ENCODE measurements at regions not wholly inside any gene's neighbourhood (a gene's known extent, or its start where the extent isn't known, plus 50 kb on each side); places are given as distances from the start of the nearest gene placed in this dataset.
"Not testable (repeated sequence)": the region's sequence is repeated elsewhere in the genome, so short reads cannot be mapped to it uniquely, and the experiment has no call there.

DNA sequence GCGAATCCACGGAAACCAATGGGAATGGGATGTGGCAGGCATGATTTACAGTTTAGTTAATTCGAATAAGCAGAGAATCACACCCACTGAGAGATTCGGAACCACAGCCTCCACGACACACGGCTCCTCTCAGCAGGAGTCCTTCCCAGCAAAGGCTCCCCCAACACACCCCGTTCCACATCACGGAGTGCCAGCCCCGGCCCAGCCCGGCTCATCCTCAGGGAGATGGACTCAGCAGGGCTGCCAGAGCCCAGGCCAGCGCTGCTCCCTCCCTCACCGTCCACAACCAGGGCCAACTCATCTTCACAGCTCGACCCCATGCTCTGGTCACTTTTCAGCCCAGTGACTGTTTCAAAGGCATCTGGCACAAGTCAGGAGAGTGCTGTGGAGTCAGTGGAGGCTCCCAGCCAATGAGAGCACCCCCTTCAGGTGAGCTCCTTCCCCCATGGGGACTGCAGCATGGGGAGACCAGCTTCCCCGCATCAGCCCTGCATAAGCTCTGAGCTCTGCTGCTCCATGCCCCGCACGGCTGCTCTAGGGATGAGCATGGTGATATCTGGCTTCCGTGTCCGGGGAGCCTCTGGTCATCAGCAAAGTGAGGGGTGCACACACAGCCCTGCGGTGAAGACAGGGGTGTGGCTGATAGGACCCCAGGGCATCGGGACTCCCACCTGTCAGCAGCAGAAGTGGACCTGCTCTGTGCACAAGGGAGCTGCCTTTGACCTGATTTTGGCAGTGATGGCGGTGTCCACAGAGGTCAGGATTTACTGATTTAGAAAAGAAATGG is 238.8 kb upstream of the SFSWAP start:
- no peak overlapping the region for H3K27ac ChIP-seq (ENCODE audit: low read depth, low read length)
- no peaks in the 10 kb centered on the region for H3K36me3 ChIP-seq (ENCODE audit: insufficient read depth, low read length)
- H3K27ac Mint-ChIP-seq = no peak overlapping the region
- ChIA-PET CTCF (ENCODE audit: partially characterized antibody) (no interaction called here), POLR2A (ENCODE audit: partially characterized antibody) (no interaction called here)
- no peaks in the 10 kb centered on the region for H3K9me3 Mint-ChIP-seq
- no peak for DNase-seq
- H3K4me1 Mint-ChIP-seq = peaks cover 0 to 14% (median 5%) of the 10 kb centered on the region in 4 donors
- no peaks in the 10 kb centered on the region for H3K9me3 ChIP-seq (ENCODE audit: control insufficient read depth in 1 of 2, low read length in 2 of 2)
- no peaks in the 10 kb centered on the region for H3K27me3 ChIP-seq (ENCODE audit: insufficient read depth, low read length)
- no peak overlapping the region for H3K4me3 Mint-ChIP-seq
- H3K4me1 ChIP-seq (ENCODE audit: insufficient read depth, low read length) = no peaks in the 10 kb centered on the region
- H3K4me3 ChIP-seq (ENCODE audit: low read length in 2 of 2) = no peak overlapping the region
- intact Hi-C loops (cut with micrococcal nuclease) = no loop called here
- H3K27me3 Mint-ChIP-seq = peaks cover 0 to 5% of the 10 kb centered on the region in 2 donors
- H3K36me3 Mint-ChIP-seq = no peaks in the 10 kb centered on the region

DNA sequence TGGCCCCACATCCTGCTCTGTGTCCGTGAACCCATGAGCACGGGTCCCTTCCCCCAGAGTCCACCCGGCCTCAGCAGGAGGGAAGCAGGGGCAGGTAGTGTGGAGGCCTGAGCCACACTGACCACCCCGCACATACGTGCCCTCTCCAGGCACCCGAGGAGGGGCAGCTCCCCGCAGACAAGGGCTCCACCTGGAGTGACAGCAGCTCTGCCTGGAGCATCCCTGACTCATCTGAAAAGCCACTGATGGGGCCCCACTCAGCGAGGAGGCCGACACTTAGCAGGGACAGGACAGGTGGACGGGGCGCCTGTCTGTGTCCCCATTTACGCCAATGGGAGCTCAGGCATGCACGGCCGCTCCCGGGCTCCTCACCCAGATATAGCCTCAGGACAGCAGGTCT is 237.6 kb upstream of the SFSWAP start:
- Mint-ChIP-seq H3K4me3 (no peak overlapping the region), H3K4me1 (peaks cover 0 to 14% (median 5%) of the 10 kb centered on the region in 4 donors), H3K27ac (no peak overlapping the region), H3K9me3 (peaks cover 0 to under 1% (median 0%) of the 10 kb centered on the region in 8 donors), H3K36me3 (no peaks in the 10 kb centered on the region), H3K27me3 (peaks cover 0 to 5% of the 10 kb centered on the region in 2 donors)
- intact Hi-C loops (cut with micrococcal nuclease) = no loop called here
- no peaks in the 10 kb centered on the region for H3K9me3 ChIP-seq (ENCODE audit: control insufficient read depth in 1 of 2, low read length in 2 of 2)
- no peak overlapping the region for H3K4me3 ChIP-seq (ENCODE audit: low read length in 2 of 2)
- CTCF ChIA-PET (ENCODE audit: partially characterized antibody) = no interaction called here
- POLR2A ChIA-PET (ENCODE audit: partially characterized antibody) = no interaction called here
- no peak for DNase-seq
- H3K27ac ChIP-seq (ENCODE audit: low read depth, low read length) = no peak overlapping the region
- no peaks in the 10 kb centered on the region for H3K27me3 ChIP-seq (ENCODE audit: insufficient read depth, low read length)
- no peaks in the 10 kb centered on the region for H3K4me1 ChIP-seq (ENCODE audit: insufficient read depth, low read length)
- H3K36me3 ChIP-seq (ENCODE audit: insufficient read depth, low read length) = no peaks in the 10 kb centered on the region

DNA sequence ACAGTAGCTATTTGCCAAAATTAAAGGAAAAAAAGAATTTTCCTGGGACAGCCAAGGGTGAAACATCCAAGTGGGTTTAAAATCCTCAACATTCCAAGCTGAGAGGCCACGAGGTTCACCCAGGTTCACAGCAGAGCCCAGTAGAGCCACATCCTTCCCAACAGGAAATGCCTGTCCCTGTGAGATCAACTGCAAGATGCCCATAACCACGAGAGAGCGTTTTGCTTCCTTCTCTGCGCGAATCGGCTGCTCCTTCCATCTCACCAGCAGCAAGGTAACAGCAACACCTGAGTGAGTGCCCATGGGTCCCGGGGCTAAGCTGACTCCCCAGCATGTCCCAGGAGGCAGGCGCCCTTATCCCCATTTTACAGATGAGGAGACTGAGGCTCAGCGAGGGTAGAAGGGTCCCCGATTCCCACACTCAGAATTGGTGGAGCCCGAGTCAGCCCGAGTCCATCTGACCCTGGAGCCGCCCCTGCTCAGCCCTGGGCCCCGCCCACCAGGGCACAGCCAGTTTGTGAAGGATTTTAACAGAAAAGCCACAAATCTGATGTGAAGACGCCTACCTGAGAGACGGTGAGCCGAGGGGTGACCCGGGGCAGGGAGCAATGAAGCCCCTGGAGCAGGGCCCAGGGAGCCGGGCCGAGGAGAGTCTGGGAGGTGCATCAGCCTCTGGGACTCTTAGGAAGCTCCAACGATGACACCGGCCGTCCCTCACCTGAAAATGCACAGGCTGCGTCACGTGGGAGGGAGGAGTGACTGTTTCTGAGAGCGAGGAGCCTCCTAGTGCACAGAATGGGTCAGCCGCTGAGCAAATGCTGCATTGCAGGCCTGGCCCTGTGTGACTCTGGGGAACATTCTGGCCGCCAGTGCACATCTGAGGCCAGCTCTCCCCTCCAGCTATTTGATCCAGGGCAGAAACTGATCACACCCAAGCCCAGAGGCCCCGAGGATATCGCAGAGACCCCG is 236.9 kb upstream of the SFSWAP start:
- no peaks in the 10 kb centered on the region for H3K27me3 ChIP-seq (ENCODE audit: insufficient read depth, low read length)
- no peak overlapping the region for H3K27ac Mint-ChIP-seq
- H3K36me3 ChIP-seq (ENCODE audit: insufficient read depth, low read length) = no peaks in the 10 kb centered on the region
- H3K4me3 Mint-ChIP-seq = peak overlapping the region in 1 of 8 donors; percentile 28
- H3K4me3 ChIP-seq (ENCODE audit: low read length in 2 of 2) = no peak overlapping the region
- H3K9me3 ChIP-seq (ENCODE audit: control insufficient read depth in 1 of 2, low read length in 2 of 2) = no peaks in the 10 kb centered on the region
- H3K36me3 Mint-ChIP-seq = no peaks in the 10 kb centered on the region
- intact Hi-C loops (cut with micrococcal nuclease) = no loop called here
- CTCF ChIA-PET (ENCODE audit: partially characterized antibody) = no interaction called here
- no peak overlapping the region for H3K27ac ChIP-seq (ENCODE audit: low read depth, low read length)
- peaks cover 0 to 2% (median 0%) of the 10 kb centered on the region in 8 donors for H3K9me3 Mint-ChIP-seq
- peaks cover 0 to 14% (median 5%) of the 10 kb centered on the region in 4 donors for H3K4me1 Mint-ChIP-seq
- peaks cover 0 to 5% of the 10 kb centered on the region in 2 donors for H3K27me3 Mint-ChIP-seq
- POLR2A ChIA-PET (ENCODE audit: partially characterized antibody) = no interaction called here
- no peak for DNase-seq
- H3K4me1 ChIP-seq (ENCODE audit: insufficient read depth, low read length) = no peaks in the 10 kb centered on the region

DNA sequence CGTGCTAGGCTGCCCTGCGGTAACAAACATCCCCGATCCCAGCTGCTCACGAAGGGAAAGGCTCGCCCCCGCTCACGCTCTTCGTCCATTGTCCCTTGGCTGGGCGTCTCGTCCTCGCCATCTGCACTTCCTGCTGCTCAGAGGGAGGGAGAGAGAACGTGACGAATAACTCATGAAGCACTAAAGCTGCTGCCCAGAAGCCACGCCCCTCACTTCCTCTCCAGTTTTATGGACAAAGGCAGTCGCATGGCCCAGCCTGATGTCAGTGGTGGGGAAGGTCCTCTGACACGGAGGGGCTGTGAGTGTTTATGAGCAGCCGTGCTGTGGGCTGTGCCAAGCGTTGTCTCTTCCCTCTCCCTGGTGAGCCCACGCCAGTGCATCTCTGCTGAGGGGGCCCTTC is 235.9 kb upstream of the SFSWAP start:
- H3K27me3 Mint-ChIP-seq; H3K9me3 ChIP-seq (ENCODE audit: control insufficient read depth in 1 of 2, low read length in 2 of 2); H3K4me3 ChIP-seq (ENCODE audit: low read length in 2 of 2); intact Hi-C loops (cut with micrococcal nuclease); H3K4me1 ChIP-seq (ENCODE audit: insufficient read depth, low read length); H3K36me3 Mint-ChIP-seq; H3K36me3 ChIP-seq (ENCODE audit: insufficient read depth, low read length); POLR2A ChIA-PET (ENCODE audit: partially characterized antibody); H3K27ac Mint-ChIP-seq; CTCF ChIA-PET (ENCODE audit: partially characterized antibody); H3K4me3 Mint-ChIP-seq; H3K27me3 ChIP-seq (ENCODE audit: insufficient read depth, low read length); H3K27ac ChIP-seq (ENCODE audit: low read depth, low read length); H3K9me3 Mint-ChIP-seq; DNase-seq: not testable (repeated sequence)
- H3K4me1 Mint-ChIP-seq = peaks cover 0 to 14% (median 5%) of the 10 kb centered on the region in 4 donors

DNA sequence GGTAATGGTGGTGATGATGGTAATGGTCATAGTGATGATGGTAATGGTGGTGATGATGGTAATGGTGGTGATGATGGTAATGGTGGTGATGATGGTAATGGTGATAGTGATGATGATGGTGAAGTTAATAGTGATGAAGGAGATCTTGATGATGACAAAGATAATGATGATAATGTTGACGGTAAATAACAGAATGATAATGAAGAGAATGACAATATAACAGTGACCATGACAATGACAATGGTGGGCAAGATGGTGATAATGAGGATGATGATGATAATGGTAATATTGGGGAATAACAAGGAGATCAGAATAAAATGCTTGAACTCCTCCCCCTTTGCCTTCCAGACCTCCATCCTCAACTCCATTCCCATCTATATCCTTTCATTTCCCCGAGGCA is 233.3 kb upstream of the SFSWAP start:
- Histone ChIP-seq H3K27me3 (ENCODE audit: insufficient read depth, low read length) (no peaks in the 10 kb centered on the region), H3K4me1 (ENCODE audit: insufficient read depth, low read length) (no peaks in the 10 kb centered on the region), H3K4me3 (ENCODE audit: low read length in 2 of 2) (no peak overlapping the region), H3K36me3 (ENCODE audit: insufficient read depth, low read length) (no peaks in the 10 kb centered on the region), H3K9me3 (ENCODE audit: control insufficient read depth in 1 of 2, low read length in 2 of 2) (no peaks in the 10 kb centered on the region), H3K27ac (ENCODE audit: low read depth, low read length) (no peak overlapping the region)
- Mint-ChIP-seq H3K27ac (no peak overlapping the region), H3K4me3 (no peak overlapping the region), H3K27me3 (peaks cover 0 to 6% of the 10 kb centered on the region in 2 donors), H3K9me3 (peaks cover 0 to 2% (median 0%) of the 10 kb centered on the region in 8 donors), H3K36me3 (no peaks in the 10 kb centered on the region), H3K4me1 (peaks cover 0 to 14% (median 5%) of the 10 kb centered on the region in 4 donors)
- intact Hi-C loops (cut with micrococcal nuclease) = no loop called here
- ChIA-PET POLR2A (ENCODE audit: partially characterized antibody) (no interaction called here), CTCF (ENCODE audit: partially characterized antibody) (no interaction called here)
- DNase-seq = no peak

DNA sequence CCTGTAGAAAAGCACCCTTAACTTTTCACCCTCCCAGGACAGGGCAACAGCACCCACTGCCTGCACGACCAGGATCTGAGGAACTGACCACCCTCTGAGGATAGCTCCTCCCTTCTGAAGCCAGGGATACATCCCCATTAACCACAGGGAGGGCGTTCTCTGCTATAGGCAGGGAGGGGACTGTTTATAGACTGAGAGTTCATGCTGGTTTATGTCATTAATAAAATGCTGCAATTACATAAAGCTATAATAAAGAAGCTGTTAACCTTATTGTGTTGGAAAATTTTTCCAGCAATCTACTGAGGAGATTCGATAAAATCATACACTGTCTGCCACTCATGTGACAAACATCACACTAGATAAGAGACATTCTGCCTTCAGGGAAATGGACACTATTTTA is 232.4 kb upstream of the SFSWAP start:
- Mint-ChIP-seq H3K36me3 (no peaks in the 10 kb centered on the region), H3K9me3 (peaks cover 0 to 2% (median 0%) of the 10 kb centered on the region in 8 donors), H3K27ac (no peak overlapping the region), H3K4me3 (no peak overlapping the region), H3K4me1 (peaks cover 0 to 11% (median 5%) of the 10 kb centered on the region in 4 donors), H3K27me3 (peaks cover 0 to 6% of the 10 kb centered on the region in 2 donors)
- POLR2A ChIA-PET (ENCODE audit: partially characterized antibody) = interaction anchor here (0.9 kb wide), 1 partner anchor 19 kb away, joined by 3 read pairs; no protein-coding TSS in a partner anchor
- Histone ChIP-seq H3K4me3 (ENCODE audit: low read length in 2 of 2) (no peak overlapping the region), H3K9me3 (ENCODE audit: control insufficient read depth in 1 of 2, low read length in 2 of 2) (no peaks in the 10 kb centered on the region), H3K27ac (ENCODE audit: low read depth, low read length) (no peak overlapping the region), H3K27me3 (ENCODE audit: insufficient read depth, low read length) (no peaks in the 10 kb centered on the region), H3K4me1 (ENCODE audit: insufficient read depth, low read length) (no peaks in the 10 kb centered on the region), H3K36me3 (ENCODE audit: insufficient read depth, low read length) (no peaks in the 10 kb centered on the region)
- DNase-seq = no peak
- CTCF ChIA-PET (ENCODE audit: partially characterized antibody) = no interaction called here
- intact Hi-C loops (cut with micrococcal nuclease) = no loop called here

DNA sequence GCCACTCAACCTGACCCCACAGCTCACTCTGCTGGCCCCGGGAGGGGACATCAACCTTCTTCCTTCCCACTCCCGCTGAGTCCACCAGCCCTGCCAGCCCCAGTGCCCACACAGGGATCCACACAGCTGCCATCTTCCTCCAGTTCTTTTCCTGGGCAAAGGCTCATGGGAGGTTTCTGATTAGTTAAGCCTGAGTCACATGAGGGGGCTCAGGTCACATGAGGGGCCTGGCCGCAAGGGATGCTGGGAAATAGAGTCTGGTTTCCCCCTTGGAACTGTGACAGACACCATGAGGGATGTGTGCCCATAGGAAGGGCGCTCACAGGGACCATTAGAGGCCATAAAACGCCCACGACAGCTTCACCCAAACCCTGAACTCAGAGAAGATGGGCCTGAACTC is 228.7 kb upstream of the SFSWAP start:
- intact Hi-C loops (cut with micrococcal nuclease) = no loop called here
- no peak for DNase-seq
- POLR2A ChIA-PET (ENCODE audit: partially characterized antibody) = no interaction called here
- H3K27ac ChIP-seq (ENCODE audit: low read depth, low read length) = no peak overlapping the region
- Mint-ChIP-seq H3K27ac (no peak overlapping the region), H3K4me3 (no peak overlapping the region), H3K36me3 (no peaks in the 10 kb centered on the region), H3K27me3 (peaks cover 0 to 4% of the 10 kb centered on the region in 2 donors), H3K4me1 (peaks cover 1 to 2% (median 2%) of the 10 kb centered on the region in 4 donors), H3K9me3 (peaks cover 0 to 2% (median 0%) of the 10 kb centered on the region in 8 donors)
- H3K36me3 ChIP-seq (ENCODE audit: insufficient read depth, low read length) = no peaks in the 10 kb centered on the region
- CTCF ChIA-PET (ENCODE audit: partially characterized antibody) = no interaction called here
- no peak overlapping the region for H3K4me3 ChIP-seq (ENCODE audit: low read length in 2 of 2)
- H3K27me3 ChIP-seq (ENCODE audit: insufficient read depth, low read length) = no peaks in the 10 kb centered on the region
- peaks cover 1% of the 10 kb centered on the region for H3K4me1 ChIP-seq (ENCODE audit: insufficient read depth, low read length)
- no peaks in the 10 kb centered on the region for H3K9me3 ChIP-seq (ENCODE audit: control insufficient read depth in 1 of 2, low read length in 2 of 2)

Data from CD4-positive, alpha-beta memory T cell (primary cell).